HG03060 (cell line): ENCODE measurements at regions not wholly inside any gene's neighbourhood (a gene's known extent, or its start where the extent isn't known, plus 50 kb on each side); places are given as distances from the start of the nearest gene placed in this dataset.

Source experiments
- ATAC-seq: cut with Tn5 transposase; IDR thresholded peaks from one replicate; pipeline ENCODE4 v1.9.1; 2021; ENCODE audit warnings: low read depth, moderate number of reproducible peaks; ENCODE audit not compliant: unreplicated experiment

DNA sequence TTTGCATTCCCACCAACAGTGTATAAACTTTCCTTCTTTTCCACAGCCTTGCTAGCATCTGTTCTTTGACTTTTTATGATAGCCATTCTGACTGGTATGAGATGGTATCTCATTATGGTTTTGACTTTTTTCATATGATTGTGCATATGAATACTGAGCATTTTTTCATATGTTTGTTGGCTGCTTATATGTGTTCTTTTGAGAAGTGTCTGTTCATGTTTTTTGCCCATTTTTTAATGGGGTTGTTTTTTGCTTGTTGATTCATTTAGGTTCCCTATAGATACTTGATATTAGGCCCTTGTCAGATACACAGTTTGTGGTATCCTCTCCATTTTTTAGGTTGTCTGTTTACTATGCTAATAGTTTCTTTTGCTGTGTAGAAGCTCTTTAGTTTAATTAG is 185.8 kb upstream of the SPAG17 start:
- ATAC-seq, result no peak

DNA sequence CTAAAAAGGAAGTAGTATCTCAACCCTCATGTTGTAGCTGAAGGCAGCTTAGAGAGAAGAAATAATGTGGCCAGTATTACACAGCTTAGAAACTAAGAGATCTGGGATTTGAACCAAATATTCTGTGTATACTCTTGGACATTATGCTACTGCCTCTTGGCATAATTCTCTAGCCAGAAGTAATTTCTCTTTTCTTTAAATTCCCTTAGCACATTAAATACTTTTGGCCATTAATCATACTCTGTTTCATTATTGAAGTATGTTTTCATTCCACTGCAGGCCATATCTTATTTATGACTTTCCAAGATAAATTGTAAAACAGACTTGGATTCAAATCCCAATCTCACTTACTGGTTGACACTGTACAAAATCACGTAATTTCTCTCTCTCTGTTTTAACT is 181.3 kb upstream of the SPAG17 start:
- no peak for ATAC-seq

DNA sequence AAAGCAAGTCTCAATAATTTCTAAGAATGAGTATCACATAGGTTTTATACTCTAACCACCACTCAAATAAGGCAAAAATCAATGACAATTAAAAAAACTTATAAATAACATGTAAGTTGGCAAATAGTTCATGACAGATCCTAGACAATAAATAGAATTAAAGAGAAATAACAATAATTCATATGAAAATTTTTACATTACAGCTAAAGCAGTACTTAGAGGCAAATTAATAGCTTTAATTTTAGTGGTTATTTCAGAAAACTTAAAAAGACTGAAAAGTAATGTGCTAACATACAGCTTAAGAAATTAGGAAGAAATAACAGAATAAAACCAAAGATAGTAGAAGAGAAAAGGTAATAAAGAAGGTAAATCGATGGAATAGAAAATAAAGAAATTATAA is 179.9 kb upstream of the SPAG17 start:
- no peak for ATAC-seq

GRCh38 chr1:118363396-118363795 is 178.4 kb upstream of the SPAG17 start:
- no peak for ATAC-seq

DNA sequence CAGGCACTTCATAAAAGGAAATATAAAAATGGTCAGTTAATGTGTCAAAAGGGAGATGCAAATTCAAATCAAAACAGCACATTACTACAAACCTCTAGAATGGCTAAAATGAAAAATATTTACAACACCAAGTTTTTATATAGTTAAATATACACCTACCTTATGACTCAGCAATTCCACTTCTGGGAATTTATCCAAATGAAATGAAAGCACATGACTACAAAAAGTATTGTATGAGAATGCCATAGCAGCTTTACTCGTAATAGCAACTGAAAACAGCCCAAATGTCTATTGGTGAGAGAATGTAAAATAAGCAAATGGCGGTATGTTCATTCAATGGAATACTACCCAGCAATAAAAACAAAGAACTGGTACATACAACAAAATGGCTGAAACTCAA is 175.8 kb upstream of the SPAG17 start:
- no peak for ATAC-seq

DNA sequence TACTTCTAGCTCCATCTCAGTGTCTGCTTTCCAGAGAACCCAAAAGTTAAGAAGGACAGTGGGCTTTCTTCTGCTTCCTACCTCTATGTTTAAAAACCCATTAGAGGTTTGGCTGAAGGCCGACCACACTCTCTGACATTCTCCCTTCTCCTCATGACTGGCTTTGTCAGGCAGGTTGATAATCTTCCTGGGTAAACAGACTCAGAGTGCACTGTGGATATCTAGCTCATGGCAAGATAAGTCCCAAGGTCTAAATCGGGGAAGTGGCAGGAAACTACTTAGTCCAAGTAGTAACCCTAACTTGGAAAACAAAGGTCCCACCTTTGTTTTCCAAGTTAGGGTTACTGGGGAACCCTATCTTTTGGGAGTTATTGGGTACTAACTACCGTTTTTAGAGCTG is 161.9 kb upstream of the SPAG17 start:
- ATAC-seq, result no peak

DNA sequence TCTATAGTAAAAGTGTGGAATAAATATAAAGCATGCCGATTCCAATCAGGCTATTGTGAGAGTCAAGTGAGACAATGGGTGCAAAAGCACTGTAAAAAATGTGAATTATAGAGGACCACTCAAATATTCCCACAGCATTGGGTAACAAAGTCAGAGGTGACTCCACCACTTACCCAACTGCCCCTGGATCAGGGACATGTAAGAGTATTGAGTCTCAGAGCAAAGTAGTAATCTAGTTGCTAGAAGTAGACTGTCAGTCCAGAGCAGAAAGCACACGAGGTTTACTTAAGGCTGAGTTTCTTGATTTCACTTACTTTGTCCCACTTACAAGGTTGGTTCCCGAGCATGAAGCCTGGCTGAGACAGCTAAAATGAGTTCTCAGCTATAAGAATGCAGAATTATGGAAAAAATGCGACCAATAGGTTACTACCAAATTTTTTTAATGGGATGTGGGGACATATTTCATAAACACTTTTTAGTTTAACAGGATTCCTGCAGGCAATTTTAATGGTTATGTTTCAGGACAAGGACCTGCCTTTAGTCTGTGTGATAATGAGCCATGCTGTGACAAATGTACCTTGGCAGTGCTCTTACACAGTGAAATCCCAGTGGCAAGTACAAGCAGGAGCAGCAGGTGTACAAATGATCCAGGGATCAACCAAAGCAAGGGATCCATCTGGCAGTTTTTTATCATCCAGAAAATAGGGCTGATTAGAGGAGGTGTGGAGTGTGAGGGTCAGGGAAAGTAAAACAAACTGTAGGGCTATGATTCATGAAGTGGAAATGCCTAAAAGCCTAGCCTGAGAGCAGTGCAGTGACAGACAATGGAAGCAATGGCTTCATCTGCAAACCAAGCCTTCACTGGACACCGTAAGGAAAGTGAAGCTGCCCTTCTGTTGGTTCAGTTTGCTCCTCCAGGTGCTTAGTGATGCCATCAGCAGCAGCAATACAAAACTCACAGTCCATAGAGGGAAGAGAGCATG is 156.2 kb upstream of the SPAG17 start:
- ATAC-seq, result no peak

DNA sequence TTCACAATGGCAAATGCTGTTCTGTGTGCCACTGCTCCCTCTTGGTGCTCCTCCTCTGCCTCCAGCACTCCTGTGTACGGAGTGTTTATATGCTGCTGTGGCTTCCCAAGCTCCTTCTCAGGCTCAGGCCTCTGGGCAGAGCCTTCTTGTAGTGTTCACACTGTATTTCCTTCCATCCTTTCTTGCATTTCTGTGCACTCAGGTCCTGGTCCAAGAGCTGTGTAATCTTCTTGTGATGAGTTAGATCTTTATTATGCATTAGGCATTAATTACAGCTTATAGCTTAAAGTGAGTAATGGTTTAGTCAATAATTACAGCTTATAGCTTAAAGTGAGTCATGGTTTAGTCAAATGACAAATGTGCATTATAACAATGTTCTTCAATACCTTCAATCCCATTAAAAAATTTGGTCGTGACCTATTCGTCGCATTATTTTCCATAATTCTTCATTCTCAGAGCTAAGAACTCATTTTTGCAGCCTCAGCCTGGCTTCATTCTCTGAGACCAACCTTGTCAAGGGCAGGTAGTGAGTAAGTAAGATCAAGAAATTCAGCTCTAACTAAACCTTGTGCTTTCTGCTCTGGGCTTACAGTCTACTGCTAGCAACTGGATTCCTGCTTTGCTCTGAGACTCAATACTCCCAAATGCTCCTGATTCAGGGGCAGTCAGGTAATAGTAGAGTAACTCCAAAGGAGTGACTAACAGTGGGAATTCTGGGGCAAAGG is 154.5 kb upstream of the SPAG17 start:
- no peak for ATAC-seq

DNA sequence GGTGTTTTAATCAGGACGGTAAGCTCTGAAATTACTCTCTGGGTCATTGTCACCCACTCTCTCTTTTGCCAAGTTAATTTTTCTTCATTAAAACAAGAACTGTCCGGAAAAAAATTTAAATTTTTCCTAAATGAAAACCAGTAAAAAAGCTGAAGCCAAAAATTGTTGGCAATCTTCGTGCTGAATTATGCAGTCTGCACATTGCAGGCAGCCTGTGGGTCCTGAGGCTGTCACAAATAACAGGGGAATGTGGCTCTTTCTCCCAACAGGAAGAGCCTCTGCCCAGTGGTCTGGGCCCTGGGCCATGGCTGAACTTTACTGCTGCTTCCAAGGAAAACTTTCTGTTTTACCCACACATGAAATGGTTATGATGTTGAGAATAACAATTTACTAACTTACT is 153.9 kb upstream of the SPAG17 start:
- ATAC-seq, result no peak

DNA sequence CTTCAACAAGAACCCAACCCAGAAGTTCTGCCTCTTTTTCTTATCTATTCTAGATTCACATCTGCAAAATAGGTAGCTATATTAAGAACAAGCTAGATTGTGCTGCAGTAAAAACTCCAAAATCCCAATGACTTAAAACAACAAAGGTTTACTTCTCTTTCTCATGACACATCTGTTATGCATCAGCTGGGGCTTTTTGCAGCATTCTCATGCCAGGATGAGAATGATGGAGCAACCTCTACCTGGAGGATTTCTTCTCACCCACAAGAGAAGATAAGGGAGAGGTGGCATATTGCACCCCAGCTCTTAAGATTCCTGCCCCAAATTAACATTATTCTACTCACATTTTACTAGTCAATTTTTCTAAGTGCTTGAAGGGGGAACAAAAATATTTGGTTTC is 152.3 kb upstream of the SPAG17 start:
- no peak for ATAC-seq

GRCh38 chr1:118335331-118335732 is 150.3 kb upstream of the SPAG17 start:
- peak; percentile 95 for ATAC-seq

DNA sequence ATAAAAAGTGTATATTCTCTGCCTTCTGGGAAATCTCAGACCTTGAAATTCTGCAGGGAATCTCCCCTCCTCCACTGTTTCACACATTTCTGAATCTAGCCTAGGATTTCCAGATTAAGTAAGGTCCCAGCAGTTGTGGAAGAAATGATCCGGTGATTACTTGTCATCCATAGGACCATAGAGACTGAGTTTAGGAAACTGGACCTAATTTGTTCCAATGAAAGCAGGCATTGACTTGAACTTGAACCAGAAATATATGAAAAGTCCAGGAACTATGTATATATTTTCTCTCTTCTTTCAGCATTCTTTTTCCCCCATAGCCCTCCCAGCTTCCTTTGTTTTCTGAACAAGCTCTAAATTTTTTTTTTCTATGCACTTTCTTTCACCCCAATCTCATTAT is 149.5 kb upstream of the SPAG17 start:
- ATAC-seq, result no peak

- no peak for ATAC-seq
Measured at GRCh38 chr1:118333601-118334210, 148.7 kb upstream of the SPAG17 start.

DNA sequence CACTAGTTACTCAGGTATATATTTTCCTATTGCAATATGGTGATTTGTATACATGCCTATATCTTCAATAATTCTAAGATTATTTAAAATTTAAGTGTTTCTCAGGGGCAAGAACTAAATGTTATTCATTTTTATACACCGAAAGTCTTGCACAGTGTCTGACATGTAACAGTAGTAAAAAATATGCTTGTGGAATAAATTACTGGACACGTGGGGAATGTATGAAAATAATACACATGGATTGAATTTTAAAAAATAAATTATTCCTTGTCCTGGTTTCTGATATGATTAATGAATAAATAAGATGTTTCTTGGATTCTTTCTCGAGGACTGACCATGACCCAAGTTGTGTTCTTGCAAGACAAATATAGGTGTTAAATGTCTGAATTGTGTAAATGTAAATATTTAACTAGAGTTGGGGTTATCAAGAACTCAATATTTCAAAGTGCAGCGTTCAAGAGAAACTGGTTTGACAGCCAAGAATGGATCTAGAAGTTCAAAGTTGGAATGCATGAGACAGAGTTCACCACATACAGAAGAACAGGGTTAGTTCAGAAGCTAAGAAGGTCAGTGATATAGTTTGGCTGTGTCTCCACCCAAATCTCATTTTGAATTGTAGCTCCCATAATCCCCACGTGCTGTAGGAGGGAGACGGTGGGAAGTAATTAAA is 142.1 kb upstream of the SPAG17 start:
- no peak for ATAC-seq

GRCh38 chr1:118325550-118326225 is 140.7 kb upstream of the SPAG17 start:
- ATAC-seq, result no peak

GRCh38 chr1:118323246-118323645 is 138.2 kb upstream of the SPAG17 start:
- no peak for ATAC-seq

GRCh38 chr1:118322331-118322730 is 137.3 kb upstream of the SPAG17 start:
- ATAC-seq, result no peak

- ATAC-seq, result no peak
Measured at GRCh38 chr1:118321840-118322239, 136.8 kb upstream of the SPAG17 start.

- ATAC-seq, result no peak
Measured at GRCh38 chr1:118317842-118318614, 133.0 kb upstream of the SPAG17 start.
